IPS DF 6.9 (cell line): ENCODE measurements at regions not wholly inside any gene's neighbourhood (a gene's known extent, or its start where the extent isn't known, plus 50 kb on each side); places are given as distances from the start of the nearest gene placed in this dataset.

Source experiments
- DNase-seq: peaks from one replicate; pipeline ENCODE4 v3.0.0-alpha.2; 2013; ENCODE audit warnings: low read depth, low spot score
- H3K27ac ChIP-seq: one replicate; pipeline ENCODE4 v1.5.1; 2013; ENCODE audit warnings: low read length, control low read depth
- H3K27me3 ChIP-seq: 2 replicates; pipeline ENCODE4 v1.6.1; 2013; ENCODE audit warnings: mild to moderate bottlenecking, low read length; ENCODE audit not compliant: control insufficient read depth, insufficient read depth
- H3K36me3 ChIP-seq: 2 replicates; pipeline ENCODE4 v1.6.1; 2013; ENCODE audit warnings: low read length; ENCODE audit not compliant: control insufficient read depth, insufficient read depth
- H3K4me1 ChIP-seq: 2 replicates; pipeline ENCODE4 v1.6.1; 2013; ENCODE audit warnings: low read length; ENCODE audit not compliant: control insufficient read depth, insufficient read depth
- H3K4me3 ChIP-seq: 2 replicates; pipeline ENCODE4 v1.5.1; 2013; ENCODE audit warnings: mild to moderate bottlenecking, low read length
- H3K9me3 ChIP-seq: 2 replicates; pipeline ENCODE4 v1.6.1; 2013; ENCODE audit warnings: low read length, inconsistent platforms; ENCODE audit not compliant: control insufficient read depth, insufficient read depth
- WGBS: extraction: QIAGEN DNeasy Blood & Tissue Kit; methylation state at CpG from one replicate; pipeline ENCODE4 v1.1.7; 2013; ENCODE audit warnings: mixed read lengths, missing lambda C conversion rate; ENCODE audit not compliant: insufficient read length, insufficient coverage; 5-methylcytosine and 5-hydroxymethylcytosine counted together

DNA sequence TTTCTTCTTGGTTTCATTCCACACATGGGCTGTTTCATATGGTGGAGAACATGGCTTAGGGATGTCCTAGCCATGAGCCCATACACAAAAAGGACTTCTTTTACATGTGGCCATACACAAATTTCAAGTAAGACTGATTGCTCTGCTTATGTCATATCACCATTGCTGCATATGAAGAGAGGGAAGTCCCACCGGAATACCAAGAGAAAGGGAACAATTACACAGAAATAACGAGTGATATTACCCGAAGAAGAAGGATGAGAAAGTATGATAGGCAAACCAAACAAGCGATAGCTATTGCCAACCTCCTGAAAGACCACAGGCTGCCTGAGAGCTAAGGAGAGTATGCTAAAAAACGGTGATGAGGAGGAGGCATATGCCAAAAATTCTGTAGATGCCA, 70.5 kb upstream of the TNFRSF21 start:
- no peak for DNase-seq
- no CpG with 5 or more reads among the region's 5 CpGs for WGBS
- Histone ChIP-seq H3K27ac (no peak overlapping the region), H3K9me3 (no peaks in the 10 kb centered on the region), H3K36me3 (no peaks in the 10 kb centered on the region), H3K27me3 (no peaks in the 10 kb centered on the region), H3K4me1 (no peaks in the 10 kb centered on the region), H3K4me3 (no peak overlapping the region)

DNA sequence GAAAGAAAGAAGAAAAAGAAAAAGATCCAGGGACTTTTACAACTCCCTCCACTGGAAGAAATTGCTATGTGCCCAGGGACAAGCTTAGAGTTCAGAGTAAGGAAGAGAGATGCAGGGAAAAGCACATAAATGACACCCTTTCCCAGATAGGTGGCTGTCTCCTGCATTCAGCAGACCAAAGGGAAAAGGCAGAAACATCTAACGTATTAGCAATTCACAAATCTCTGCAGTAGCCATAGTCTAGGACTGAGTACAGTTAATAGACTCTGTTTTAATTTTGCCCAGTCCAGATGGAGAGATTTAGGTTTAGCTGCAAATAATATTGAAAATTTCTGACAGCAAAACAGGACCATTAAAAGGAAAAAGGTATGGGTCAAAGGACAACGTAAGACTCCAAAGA, 71.3 kb upstream of the TNFRSF21 start:
- no CpG with 5 or more reads among the region's 2 CpGs for WGBS
- no peaks in the 10 kb centered on the region for H3K36me3 ChIP-seq
- no peak for DNase-seq
- no peak overlapping the region for H3K4me3 ChIP-seq
- no peaks in the 10 kb centered on the region for H3K4me1 ChIP-seq
- no peaks in the 10 kb centered on the region for H3K27me3 ChIP-seq
- no peak overlapping the region for H3K27ac ChIP-seq
- H3K9me3 ChIP-seq = no peaks in the 10 kb centered on the region

DNA sequence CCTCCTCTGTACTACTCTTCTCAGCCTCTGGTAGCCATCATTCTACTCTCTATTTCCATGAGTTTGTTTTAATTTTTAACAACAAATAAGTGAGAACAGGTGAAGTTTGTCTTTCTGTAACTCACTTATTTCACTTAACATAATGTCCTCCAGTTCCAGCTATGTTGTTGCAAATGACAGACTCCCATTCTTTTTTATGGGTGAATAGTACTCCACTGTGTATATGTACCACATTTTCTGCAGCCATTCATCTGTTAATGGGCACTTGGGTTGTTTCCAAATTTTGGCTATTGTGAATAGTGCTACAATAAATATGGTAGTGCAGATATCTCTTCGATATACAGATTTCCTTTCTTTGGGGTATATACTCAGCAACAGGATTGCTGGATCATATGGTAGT, 73.7 kb upstream of the TNFRSF21 start:
- Histone ChIP-seq H3K9me3 (no peaks in the 10 kb centered on the region), H3K4me3 (no peak overlapping the region), H3K27me3 (no peaks in the 10 kb centered on the region), H3K27ac (no peak overlapping the region), H3K36me3 (no peaks in the 10 kb centered on the region), H3K4me1 (no peaks in the 10 kb centered on the region)
- no peak for DNase-seq
- no CpG with 5 or more reads among the region's 1 CpG for WGBS

DNA sequence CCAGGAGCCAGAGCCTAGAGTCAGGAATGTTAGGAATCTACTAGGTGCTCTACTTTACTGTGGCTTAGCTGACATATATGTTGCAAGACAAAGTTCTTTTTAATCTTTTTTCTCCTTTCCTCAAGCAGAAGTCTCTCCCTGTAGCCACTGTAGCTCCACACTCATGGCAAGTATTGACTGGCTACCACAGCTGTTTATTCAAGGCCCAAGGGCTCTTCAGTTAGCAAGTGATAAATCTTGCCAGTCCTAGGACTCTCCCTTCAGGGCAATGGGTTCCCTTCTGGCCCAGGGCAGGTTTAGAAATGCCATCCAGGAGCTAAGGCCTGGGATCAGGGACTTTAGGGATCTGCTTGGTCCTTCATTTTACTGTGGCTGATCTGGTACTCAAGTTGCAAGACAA, 82.0 kb upstream of the TNFRSF21 start:
- Histone ChIP-seq H3K9me3 (no peaks in the 10 kb centered on the region), H3K27ac (no peak overlapping the region), H3K4me3 (no peak overlapping the region), H3K36me3 (no peaks in the 10 kb centered on the region), H3K27me3 (no peaks in the 10 kb centered on the region), H3K4me1 (no peaks in the 10 kb centered on the region)
- DNase-seq = no peak

DNA sequence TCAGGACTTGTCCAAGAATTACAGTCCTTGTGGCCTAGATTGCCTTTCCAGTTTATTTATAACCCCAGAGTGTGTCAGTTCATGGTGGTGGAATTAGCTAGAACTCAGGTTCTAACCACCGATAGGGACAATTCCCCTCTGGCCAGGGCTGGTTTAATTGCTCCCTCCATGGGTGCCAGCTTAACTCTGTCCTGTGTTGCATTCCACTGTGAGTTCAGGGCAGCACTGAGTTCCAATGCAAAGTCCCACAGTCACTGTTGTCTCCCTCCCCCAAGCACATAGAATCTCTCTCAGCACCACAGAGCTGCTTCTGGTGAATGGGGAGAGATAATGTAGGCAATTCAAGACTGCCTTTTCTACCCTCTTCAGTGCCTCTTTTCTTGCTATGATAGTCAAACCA, 82.5 kb upstream of the TNFRSF21 start:
- Histone ChIP-seq H3K27ac (no peak overlapping the region), H3K36me3 (no peaks in the 10 kb centered on the region), H3K27me3 (no peaks in the 10 kb centered on the region), H3K9me3 (no peaks in the 10 kb centered on the region), H3K4me1 (no peaks in the 10 kb centered on the region), H3K4me3 (no peak overlapping the region)
- no CpG with 5 or more reads among the region's 1 CpG for WGBS
- DNase-seq = no peak

DNA sequence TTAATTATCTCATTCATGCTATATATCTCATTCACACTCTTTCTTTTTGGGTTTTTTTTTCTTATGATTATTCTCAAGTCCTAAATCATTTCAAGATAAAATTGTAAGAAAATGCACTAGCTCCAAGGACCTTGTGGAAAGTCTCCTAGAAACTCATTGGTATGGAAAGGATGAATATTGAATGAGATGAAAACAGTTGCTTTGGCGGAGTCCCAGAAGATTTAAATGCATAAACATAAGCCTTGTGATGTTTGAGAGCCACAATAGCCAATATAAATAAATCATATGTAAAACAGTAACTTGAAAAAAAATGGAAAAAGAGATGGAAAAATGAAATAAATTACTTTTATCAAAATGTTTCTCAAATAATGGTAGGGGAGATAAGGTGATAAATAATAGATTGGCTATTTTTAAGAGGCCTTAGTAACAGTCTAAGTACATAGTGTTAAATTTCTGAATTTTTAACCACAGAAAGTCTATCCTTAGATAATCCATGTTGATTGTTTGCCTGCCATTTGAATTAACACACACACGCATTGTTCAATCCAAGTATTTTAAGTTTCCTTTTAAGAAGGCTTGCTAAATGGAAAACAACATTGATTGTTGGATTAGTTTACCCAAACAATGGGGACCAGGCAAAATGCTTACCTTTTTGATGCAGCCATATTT, 81.1 kb upstream of the CD2AP start:
- H3K27ac ChIP-seq = no peak overlapping the region
- no peak for DNase-seq
- H3K36me3 ChIP-seq = no peaks in the 10 kb centered on the region
- H3K27me3 ChIP-seq = no peaks in the 10 kb centered on the region
- no peaks in the 10 kb centered on the region for H3K4me1 ChIP-seq
- H3K4me3 ChIP-seq = no peak overlapping the region
- no peaks in the 10 kb centered on the region for H3K9me3 ChIP-seq
- WGBS = no CpG with 5 or more reads among the region's 2 CpGs

DNA sequence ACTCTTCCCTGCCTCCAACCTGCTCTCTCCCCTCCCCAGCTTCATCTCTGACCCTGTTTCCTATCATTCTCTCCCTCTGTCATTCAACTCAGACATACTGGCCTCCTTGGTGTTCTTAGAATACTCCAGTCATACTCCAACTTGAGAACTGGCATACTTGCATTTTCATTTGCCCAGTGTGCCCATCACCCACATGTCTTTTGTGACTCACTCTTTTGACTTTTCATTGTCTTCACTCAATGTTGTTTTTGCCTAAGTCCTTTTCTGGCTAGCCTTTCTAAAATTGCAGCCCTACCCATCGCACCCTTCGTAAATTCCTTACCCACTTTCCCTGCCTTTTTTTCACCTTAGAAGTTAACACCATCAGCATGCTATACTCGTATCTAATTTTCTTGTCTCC, 77.0 kb upstream of the CD2AP start:
- Histone ChIP-seq H3K27ac (no peak overlapping the region), H3K36me3 (no peaks in the 10 kb centered on the region), H3K9me3 (no peaks in the 10 kb centered on the region; the same call in 1 of the 2 replicates), H3K4me1 (no peaks in the 10 kb centered on the region), H3K27me3 (no peaks in the 10 kb centered on the region), H3K4me3 (no peak overlapping the region)
- DNase-seq = no peak
- 100% methylated on average over 2 of the region's 3 CpGs for WGBS

DNA sequence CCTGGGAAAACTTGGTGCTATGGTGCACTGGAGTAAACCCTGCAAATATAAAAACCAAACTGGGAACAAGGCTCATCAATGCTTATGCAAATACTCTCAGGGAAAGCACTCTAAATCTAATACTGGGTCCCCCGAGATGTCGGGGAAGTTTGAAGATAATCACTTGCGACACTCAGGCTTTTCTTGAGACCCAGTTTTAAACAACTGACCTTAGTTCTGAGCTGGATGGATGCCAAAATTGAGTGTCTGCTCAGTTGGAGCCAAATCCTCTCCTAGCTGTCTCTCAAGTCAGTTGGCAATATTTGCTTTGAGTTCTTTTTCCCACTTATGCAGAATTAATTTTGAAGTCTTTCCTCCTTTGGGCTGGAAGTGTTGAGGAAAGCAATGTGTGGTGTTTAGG, 75.5 kb upstream of the CD2AP start:
- no peak overlapping the region for H3K4me3 ChIP-seq
- no peak for DNase-seq
- H3K9me3 ChIP-seq = no peaks in the 10 kb centered on the region; the same call in 1 of the 2 replicates
- no peaks in the 10 kb centered on the region for H3K4me1 ChIP-seq
- no peaks in the 10 kb centered on the region for H3K36me3 ChIP-seq
- no CpG with 5 or more reads among the region's 3 CpGs for WGBS
- no peaks in the 10 kb centered on the region for H3K27me3 ChIP-seq
- H3K27ac ChIP-seq = no peak overlapping the region

DNA sequence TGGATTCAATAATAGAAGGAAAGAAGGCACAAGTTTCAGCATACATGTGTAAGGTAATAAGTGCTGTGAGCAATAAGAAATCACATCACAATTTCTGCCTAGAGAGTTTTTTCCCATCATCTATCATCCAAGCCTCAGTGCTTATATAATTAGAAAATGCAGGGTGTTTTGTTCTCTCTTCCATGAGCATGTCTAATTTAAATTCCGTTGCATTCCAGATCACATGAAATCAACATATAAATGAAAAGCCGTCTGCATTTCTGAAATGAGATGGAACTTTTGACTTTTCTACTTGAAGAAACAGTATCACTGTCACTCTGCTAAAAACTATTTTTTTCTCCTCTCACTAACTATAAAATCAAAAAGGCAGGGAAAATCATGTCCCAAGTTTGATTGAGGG, 74.5 kb upstream of the CD2AP start:
- Histone ChIP-seq H3K9me3 (no peaks in the 10 kb centered on the region; the same call in 1 of the 2 replicates), H3K36me3 (no peaks in the 10 kb centered on the region), H3K4me3 (no peak overlapping the region), H3K27me3 (no peaks in the 10 kb centered on the region), H3K27ac (no peak overlapping the region), H3K4me1 (no peaks in the 10 kb centered on the region)
- no CpG with 5 or more reads among the region's 2 CpGs for WGBS
- DNase-seq = no peak

DNA sequence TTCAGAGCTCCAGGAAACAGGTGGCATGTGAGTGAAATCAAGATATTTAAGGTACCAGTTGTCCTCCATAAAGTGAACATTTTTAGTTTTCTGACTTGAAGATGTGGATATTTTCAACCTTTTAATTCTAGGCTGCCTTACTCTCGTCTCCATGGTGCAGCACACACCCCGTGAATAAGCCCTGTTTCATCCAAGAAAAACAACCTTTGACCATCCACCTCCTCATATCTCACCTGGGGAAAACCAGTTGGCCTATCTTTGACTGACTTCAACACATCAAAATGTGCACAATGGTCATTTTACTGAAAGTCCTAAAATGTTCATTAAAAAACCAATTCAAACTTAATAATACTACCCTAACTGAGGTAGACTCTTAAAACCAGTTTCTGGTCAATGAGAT, 73.8 kb upstream of the CD2AP start:
- no peaks in the 10 kb centered on the region for H3K27me3 ChIP-seq
- DNase-seq = no peak
- H3K4me3 ChIP-seq = no peak overlapping the region
- H3K36me3 ChIP-seq = no peaks in the 10 kb centered on the region
- no peaks in the 10 kb centered on the region; the same call in 1 of the 2 replicates for H3K9me3 ChIP-seq
- no CpG with 5 or more reads among the region's 2 CpGs for WGBS
- no peak overlapping the region for H3K27ac ChIP-seq
- no peaks in the 10 kb centered on the region for H3K4me1 ChIP-seq

DNA sequence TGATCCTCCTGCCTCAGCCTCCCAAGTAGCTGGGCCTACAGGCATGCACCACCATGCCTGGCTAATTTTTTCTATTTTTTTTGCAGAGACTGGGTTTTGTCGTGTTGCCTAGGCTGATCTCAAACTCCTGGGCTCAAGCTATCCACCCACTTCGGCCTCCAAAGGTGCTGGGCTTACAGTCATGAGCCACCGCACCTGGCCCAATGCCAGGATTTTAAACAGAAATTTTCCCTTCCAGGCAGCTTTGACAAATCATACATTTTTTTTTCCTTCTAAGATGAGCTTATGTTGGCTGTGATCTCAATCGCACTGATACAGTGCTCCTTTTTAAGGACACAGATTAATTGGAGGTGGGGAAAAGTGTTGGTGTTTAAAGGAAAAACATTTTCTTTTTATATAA, 73.2 kb upstream of the CD2AP start:
- Histone ChIP-seq H3K27me3 (no peaks in the 10 kb centered on the region), H3K4me3 (no peak overlapping the region), H3K36me3 (no peaks in the 10 kb centered on the region), H3K9me3 (no peaks in the 10 kb centered on the region; the same call in 1 of the 2 replicates), H3K27ac (no peak overlapping the region), H3K4me1 (no peaks in the 10 kb centered on the region)
- DNase-seq = no peak
- no CpG with 5 or more reads among the region's 4 CpGs for WGBS
